ENCODE measurements at regions not wholly inside any gene's neighbourhood (a gene's known extent, or its start where the extent isn't known, plus 50 kb on each side); places are given as distances from the start of the nearest gene placed in this dataset.
A peak's percentile ranks its signal among the peaks of the same experiment; 100 is the strongest.

DNA sequence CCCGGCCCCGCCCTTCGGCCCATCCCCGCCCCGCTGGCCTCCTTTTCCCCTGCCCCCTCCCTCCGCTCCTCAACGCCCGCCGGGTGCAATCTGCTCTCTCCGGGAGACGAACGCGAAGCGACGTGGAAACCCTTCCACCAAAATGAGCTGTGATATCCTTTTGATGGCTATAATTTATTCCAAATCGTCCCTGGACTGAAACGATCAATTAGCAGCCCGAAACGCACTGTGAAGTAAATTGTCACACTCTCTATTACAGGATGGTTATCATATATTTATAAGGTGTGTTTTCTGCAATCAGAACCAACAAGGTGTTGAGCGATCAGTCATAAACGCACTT is 134.6 kb upstream of the BARHL2 start:
- H3K36me3 ChIP-seq: no peaks in the 10 kb centered on the region
- H3K4me1 ChIP-seq: peaks cover 0 to 18% (median 9%) of the 10 kb centered on the region in 9 donors
- no peaks in the 10 kb centered on the region for H3K9me3 ChIP-seq
- H3K27ac ChIP-seq: peak overlapping the region in 1 of 10 donors; percentile 73
- peak overlapping the region in 9 of 10 donors; percentile 78 to 96 (median 88) for H3K4me3 ChIP-seq
- WGBS, 2 donors: 2 to 3% methylated on average over 18 to 21 of the region's 21 CpGs
- intact Hi-C loops (cut with DNase I): loop anchor here in 5 of 10 donors (5.0 to 10.0 kb wide), 5 partner anchors 113 to 173 kb away; partner anchors contain the start of gene ZNF644 (in 2 of the 5)
- peak in 2 of 9 donors; percentile 6 to 24 for TF ChIP-seq CTCF (IDR thresholded peaks at IDR 0.05)
- ATAC-seq: no peak
- peaks cover 0 to 37% (median 0%) of the 10 kb centered on the region in 7 donors for H3K27me3 ChIP-seq
- DNase-seq: no peak

DNA sequence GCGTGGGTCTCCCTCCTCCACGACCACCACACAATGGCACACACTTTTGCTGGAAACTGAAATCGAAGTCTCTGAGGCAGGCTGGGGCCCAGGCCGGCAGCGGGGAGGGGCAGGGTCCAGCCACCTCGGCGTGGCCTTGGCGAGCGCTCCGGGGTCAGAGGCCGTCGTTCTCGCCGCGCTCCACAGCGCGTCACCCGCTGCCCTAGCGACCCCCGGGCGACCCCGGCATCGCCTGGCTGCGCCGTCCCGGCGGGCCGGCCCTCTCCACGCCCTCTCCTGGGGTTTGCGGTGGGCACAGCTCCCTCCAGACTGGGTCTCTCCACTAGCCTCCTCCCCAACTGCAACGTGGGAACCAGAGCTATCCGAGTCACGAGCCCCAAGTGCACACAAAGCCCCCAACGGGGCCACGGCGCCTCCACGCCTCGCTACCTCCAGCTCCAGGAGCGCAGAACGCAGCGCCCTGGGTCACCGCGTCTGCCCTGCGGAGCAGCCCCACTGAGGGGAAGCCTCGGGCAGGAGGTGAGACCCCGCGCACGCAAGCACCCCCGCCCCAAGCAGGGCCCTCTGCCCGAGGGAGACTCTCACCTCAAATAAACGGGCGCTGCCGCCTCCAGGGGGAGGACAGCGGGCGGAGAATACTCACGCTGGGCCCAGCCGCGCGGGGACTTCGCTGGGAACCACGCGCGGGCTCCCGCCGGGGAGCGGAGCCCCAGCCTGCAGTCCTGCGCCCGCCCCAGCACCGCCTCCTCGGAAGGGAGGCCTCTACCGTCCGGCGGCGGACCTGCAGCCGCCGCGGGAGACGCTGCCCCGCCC is 134.0 kb upstream of the BARHL2 start:
- DNase-seq (peak; percentile 78 to 87), ATAC-seq (peak; percentile 97 to 99 (median 98))
- peak overlapping the region in 8 of 10 donors; percentile 15 to 73 (median 52) for H3K27ac ChIP-seq
- peak; percentile 70 to 94 (median 93) for TF ChIP-seq CTCF (IDR thresholded peaks at IDR 0.05)
- H3K4me3 ChIP-seq: peak overlapping the region; percentile 78 to 96 (median 88)
- 1 to 2% methylated on average over 72 to 76 of the region's 79 CpGs for WGBS, 2 donors
- H3K4me1 ChIP-seq: peaks cover 0 to 18% (median 9%) of the 10 kb centered on the region in 9 donors
- intact Hi-C loops (cut with DNase I): loop anchor here in 5 of 10 donors (5.0 to 10.0 kb wide), 5 partner anchors 114 to 174 kb away; partner anchors contain the start of gene ZNF644 (in 2 of the 5)
- H3K9me3 ChIP-seq: no peaks in the 10 kb centered on the region
- H3K27me3 ChIP-seq: peaks cover 0 to 37% (median 0%) of the 10 kb centered on the region in 7 donors
- H3K36me3 ChIP-seq: no peaks in the 10 kb centered on the region

DNA sequence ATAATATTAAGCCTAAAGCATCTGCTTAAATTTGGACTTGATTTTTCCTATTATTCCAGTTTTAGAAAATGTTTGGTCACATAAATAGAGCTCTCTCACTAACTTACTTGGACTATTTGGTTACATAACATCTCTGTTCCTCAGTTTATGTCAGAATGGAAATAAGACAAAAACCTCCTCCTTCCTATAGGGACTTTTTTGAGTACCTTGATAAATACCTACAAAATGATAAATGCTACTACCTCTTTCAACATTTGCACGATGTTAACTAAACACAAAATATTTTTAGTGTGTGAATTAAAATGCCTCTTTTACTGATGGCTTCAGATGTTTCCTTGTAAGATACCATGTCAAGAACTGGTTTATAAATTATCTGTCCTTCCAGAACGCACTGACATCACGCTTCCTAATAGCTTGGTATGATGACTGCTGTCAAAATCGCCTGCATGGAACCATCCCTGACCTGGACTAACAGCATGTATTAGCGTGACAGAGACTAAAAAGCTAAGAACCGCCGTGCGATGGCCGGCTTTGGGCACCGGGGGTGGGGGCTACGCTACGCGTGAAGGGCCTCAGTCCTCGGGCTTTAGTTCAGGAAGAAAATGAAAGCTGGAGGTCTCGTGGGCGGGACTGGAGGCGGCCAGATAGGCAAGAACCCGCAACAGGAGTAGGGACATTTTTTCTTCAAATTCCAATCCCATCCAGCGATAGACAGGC is 133.2 kb upstream of the BARHL2 start:
- WGBS, 2 donors: 8 to 13% methylated on average over 19 of the region's 19 CpGs
- Histone ChIP-seq H3K9me3 (no peaks in the 10 kb centered on the region), H3K27ac (peak overlapping the region in 6 of 10 donors; percentile 42 to 73 (median 62)), H3K27me3 (peaks cover 0 to 37% (median 0%) of the 10 kb centered on the region in 7 donors), H3K4me3 (peak overlapping the region; percentile 78 to 96 (median 88)), H3K4me1 (peaks cover 0 to 18% (median 9%) of the 10 kb centered on the region in 9 donors), H3K36me3 (no peaks in the 10 kb centered on the region)
- DNase-seq (peak; percentile 16 to 17), ATAC-seq (peak; percentile 4 to 40 (median 17))
- intact Hi-C loops (cut with DNase I): loop anchor here in 5 of 10 donors (5.0 to 10.0 kb wide), 5 partner anchors 114 to 174 kb away; partner anchors contain the start of gene ZNF644 (in 2 of the 5)
- TF ChIP-seq CTCF (IDR thresholded peaks at IDR 0.05): no peak

GRCh38 chr1:90841473-90841872 is 124.4 kb upstream of the BARHL2 start:
- Histone ChIP-seq H3K9me3 (no peaks in the 10 kb centered on the region), H3K27me3 (peaks cover 0 to 65% (median 42%) of the 10 kb centered on the region in 7 donors), H3K4me3 (no peak overlapping the region), H3K36me3 (no peaks in the 10 kb centered on the region), H3K4me1 (peaks cover 0 to 1% (median 0%) of the 10 kb centered on the region in 9 donors), H3K27ac (no peak overlapping the region)
- intact Hi-C loops (cut with DNase I): loop anchor here in 1 of 10 donors (10.0 kb wide), 1 partner anchor 117 kb away; no protein-coding TSS in a partner anchor
- DNase-seq (no peak), ATAC-seq (no peak)
- no peak for TF ChIP-seq CTCF (IDR thresholded peaks at IDR 0.05)
- 44 to 57% methylated on average over 21 of the region's 21 CpGs for whole genome bisulfite sequencing, 2 donors

Measured in heart right ventricle (tissue), 16 donors.